ENCODE measurements at regions not wholly inside any gene's neighbourhood (a gene's known extent, or its start where the extent isn't known, plus 50 kb on each side); places are given as distances from the start of the nearest gene placed in this dataset.

- H3K4me2 ChIP-seq (ENCODE audit: low read length): no peak overlapping the region
- H3K4me3 ChIP-seq (ENCODE audit: low read length): no peak overlapping the region
- H3K9ac ChIP-seq (ENCODE audit: low read depth, low read length): no peak overlapping the region
- H3K36me3 ChIP-seq (ENCODE audit: insufficient read depth, low read length): no peaks in the 10 kb centered on the region
- H3K27me3 ChIP-seq (ENCODE audit: control insufficient read depth, insufficient read depth, low read length): peaks cover 14% of the 10 kb centered on the region
- no peaks in the 10 kb centered on the region for H3K9me3 ChIP-seq (replicated peaks; ENCODE audit: low read length)
- H3K4me1 ChIP-seq (ENCODE audit: control insufficient read depth, insufficient read depth, low read length): no peaks in the 10 kb centered on the region
Measured at GRCh38 chr11:26018336-26018735, 313.6 kb upstream of the ANO3 start.

- no peak overlapping the region for H3K4me3 ChIP-seq (ENCODE audit: low read length)
- no peak overlapping the region for H3K9ac ChIP-seq (ENCODE audit: low read depth, low read length)
- H3K9me3 ChIP-seq (replicated peaks; ENCODE audit: low read length): no peaks in the 10 kb centered on the region
- H3K27me3 ChIP-seq (ENCODE audit: control insufficient read depth, insufficient read depth, low read length): peaks cover 16% of the 10 kb centered on the region
- no peaks in the 10 kb centered on the region for H3K4me1 ChIP-seq (ENCODE audit: control insufficient read depth, insufficient read depth, low read length)
- no peak overlapping the region for H3K4me2 ChIP-seq (ENCODE audit: low read length)
- H3K36me3 ChIP-seq (ENCODE audit: insufficient read depth, low read length): no peaks in the 10 kb centered on the region
Measured at GRCh38 chr11:26019386-26019785, 312.5 kb upstream of the ANO3 start.

- no peaks in the 10 kb centered on the region for H3K36me3 ChIP-seq (ENCODE audit: insufficient read depth, low read length)
- no peak overlapping the region for H3K4me2 ChIP-seq (ENCODE audit: low read length)
- no peaks in the 10 kb centered on the region for H3K9me3 ChIP-seq (replicated peaks; ENCODE audit: low read length)
- no peak overlapping the region for H3K9ac ChIP-seq (ENCODE audit: low read depth, low read length)
- no peaks in the 10 kb centered on the region for H3K4me1 ChIP-seq (ENCODE audit: control insufficient read depth, insufficient read depth, low read length)
- peaks cover 16% of the 10 kb centered on the region for H3K27me3 ChIP-seq (ENCODE audit: control insufficient read depth, insufficient read depth, low read length)
- no peak overlapping the region for H3K4me3 ChIP-seq (ENCODE audit: low read length)
Measured at GRCh38 chr11:26021017-26021416, 310.9 kb upstream of the ANO3 start.

- no peak overlapping the region for H3K4me2 ChIP-seq (ENCODE audit: low read length)
- H3K4me1 ChIP-seq (ENCODE audit: control insufficient read depth, insufficient read depth, low read length): no peaks in the 10 kb centered on the region
- no peaks in the 10 kb centered on the region for H3K36me3 ChIP-seq (ENCODE audit: insufficient read depth, low read length)
- no peak overlapping the region for H3K9ac ChIP-seq (ENCODE audit: low read depth, low read length)
- H3K27me3 ChIP-seq (ENCODE audit: control insufficient read depth, insufficient read depth, low read length): peaks cover 16% of the 10 kb centered on the region
- H3K9me3 ChIP-seq (replicated peaks; ENCODE audit: low read length): no peaks in the 10 kb centered on the region
- H3K4me3 ChIP-seq (ENCODE audit: low read length): no peak overlapping the region
Measured at GRCh38 chr11:26023057-26023456, 308.9 kb upstream of the ANO3 start.

- Histone ChIP-seq H3K9me3 (replicated peaks; ENCODE audit: low read length) (no peaks in the 10 kb centered on the region), H3K27me3 (ENCODE audit: control insufficient read depth, insufficient read depth, low read length) (peaks cover 7% of the 10 kb centered on the region), H3K4me3 (ENCODE audit: low read length) (no peak overlapping the region), H3K4me1 (ENCODE audit: control insufficient read depth, insufficient read depth, low read length) (no peaks in the 10 kb centered on the region), H3K36me3 (ENCODE audit: insufficient read depth, low read length) (no peaks in the 10 kb centered on the region), H3K9ac (ENCODE audit: low read depth, low read length) (no peak overlapping the region), H3K4me2 (ENCODE audit: low read length) (no peak overlapping the region)
Measured at GRCh38 chr11:26025676-26026075, 306.3 kb upstream of the ANO3 start.

GRCh38 chr11:26026078-26026477 lies 305.9 kb upstream of the ANO3 start:
- no peaks in the 10 kb centered on the region for H3K4me1 ChIP-seq (ENCODE audit: control insufficient read depth, insufficient read depth, low read length)
- H3K4me2 ChIP-seq (ENCODE audit: low read length): no peak overlapping the region
- H3K9me3 ChIP-seq (replicated peaks; ENCODE audit: low read length): no peaks in the 10 kb centered on the region
- peaks cover 7% of the 10 kb centered on the region for H3K27me3 ChIP-seq (ENCODE audit: control insufficient read depth, insufficient read depth, low read length)
- no peak overlapping the region for H3K9ac ChIP-seq (ENCODE audit: low read depth, low read length)
- H3K4me3 ChIP-seq (ENCODE audit: low read length): no peak overlapping the region
- no peaks in the 10 kb centered on the region for H3K36me3 ChIP-seq (ENCODE audit: insufficient read depth, low read length)

- no peak overlapping the region for H3K4me3 ChIP-seq (ENCODE audit: low read length)
- H3K27me3 ChIP-seq (ENCODE audit: control insufficient read depth, insufficient read depth, low read length): peaks cover 4% of the 10 kb centered on the region
- H3K36me3 ChIP-seq (ENCODE audit: insufficient read depth, low read length): no peaks in the 10 kb centered on the region
- H3K9me3 ChIP-seq (replicated peaks; ENCODE audit: low read length): no peaks in the 10 kb centered on the region
- H3K4me1 ChIP-seq (ENCODE audit: control insufficient read depth, insufficient read depth, low read length): no peaks in the 10 kb centered on the region
- H3K9ac ChIP-seq (ENCODE audit: low read depth, low read length): no peak overlapping the region
- H3K4me2 ChIP-seq (ENCODE audit: low read length): no peak overlapping the region
Measured at GRCh38 chr11:26027887-26028286, 304.0 kb upstream of the ANO3 start.

GRCh38 chr11:26028393-26028911 lies 303.5 kb upstream of the ANO3 start:
- Histone ChIP-seq H3K36me3 (ENCODE audit: insufficient read depth, low read length) (no peaks in the 10 kb centered on the region), H3K9ac (ENCODE audit: low read depth, low read length) (no peak overlapping the region), H3K27me3 (ENCODE audit: control insufficient read depth, insufficient read depth, low read length) (peaks cover under 1% of the 10 kb centered on the region), H3K9me3 (replicated peaks; ENCODE audit: low read length) (no peaks in the 10 kb centered on the region), H3K4me2 (ENCODE audit: low read length) (no peak overlapping the region), H3K4me1 (ENCODE audit: control insufficient read depth, insufficient read depth, low read length) (no peaks in the 10 kb centered on the region), H3K4me3 (ENCODE audit: low read length) (no peak overlapping the region)

- Histone ChIP-seq H3K9ac (ENCODE audit: low read depth, low read length) (no peak overlapping the region), H3K4me3 (ENCODE audit: low read length) (no peak overlapping the region), H3K9me3 (replicated peaks; ENCODE audit: low read length) (no peaks in the 10 kb centered on the region)
Measured at GRCh38 chr11:26030399-26030798, 301.5 kb upstream of the ANO3 start.

GRCh38 chr11:26032241-26032640 lies 299.7 kb upstream of the ANO3 start:
- H3K4me3 ChIP-seq (ENCODE audit: low read length): no peak overlapping the region
- no peaks in the 10 kb centered on the region for H3K36me3 ChIP-seq (ENCODE audit: insufficient read depth, low read length)
- no peak overlapping the region for H3K9ac ChIP-seq (ENCODE audit: low read depth, low read length)
- H3K4me1 ChIP-seq (ENCODE audit: control insufficient read depth, insufficient read depth, low read length): no peaks in the 10 kb centered on the region
- no peaks in the 10 kb centered on the region for H3K9me3 ChIP-seq (replicated peaks; ENCODE audit: low read length)
- H3K27me3 ChIP-seq (ENCODE audit: control insufficient read depth, insufficient read depth, low read length): peaks cover 4% of the 10 kb centered on the region
- H3K4me2 ChIP-seq (ENCODE audit: low read length): no peak overlapping the region

More at GRCh38 chr11:26030399-26030798, 301.5 kb upstream of the ANO3 start:
- no peak overlapping the region for H3K4me2 ChIP-seq (ENCODE audit: low read length)
- no peaks in the 10 kb centered on the region for H3K4me1 ChIP-seq (ENCODE audit: control insufficient read depth, insufficient read depth, low read length)
- no peaks in the 10 kb centered on the region for H3K36me3 ChIP-seq (ENCODE audit: insufficient read depth, low read length)
- no peaks in the 10 kb centered on the region for H3K27me3 ChIP-seq (ENCODE audit: control insufficient read depth, insufficient read depth, low read length)

GRCh38 chr11:26035696-26036095 lies 296.2 kb upstream of the ANO3 start:
- H3K36me3 ChIP-seq (ENCODE audit: insufficient read depth, low read length): no peaks in the 10 kb centered on the region
- no peak overlapping the region for H3K9ac ChIP-seq (ENCODE audit: low read depth, low read length)
- no peak overlapping the region for H3K4me3 ChIP-seq (ENCODE audit: low read length)
- peaks cover 4% of the 10 kb centered on the region for H3K27me3 ChIP-seq (ENCODE audit: control insufficient read depth, insufficient read depth, low read length)
- no peaks in the 10 kb centered on the region for H3K9me3 ChIP-seq (replicated peaks; ENCODE audit: low read length)
- H3K4me2 ChIP-seq (ENCODE audit: low read length): no peak overlapping the region
- no peaks in the 10 kb centered on the region for H3K4me1 ChIP-seq (ENCODE audit: control insufficient read depth, insufficient read depth, low read length)

GRCh38 chr11:26037716-26038115 lies 294.2 kb upstream of the ANO3 start:
- no peaks in the 10 kb centered on the region for H3K9me3 ChIP-seq (replicated peaks; ENCODE audit: low read length)
- H3K4me1 ChIP-seq (ENCODE audit: control insufficient read depth, insufficient read depth, low read length): no peaks in the 10 kb centered on the region
- no peaks in the 10 kb centered on the region for H3K36me3 ChIP-seq (ENCODE audit: insufficient read depth, low read length)
- H3K27me3 ChIP-seq (ENCODE audit: control insufficient read depth, insufficient read depth, low read length): peaks cover 4% of the 10 kb centered on the region
- no peak overlapping the region for H3K4me2 ChIP-seq (ENCODE audit: low read length)
- H3K4me3 ChIP-seq (ENCODE audit: low read length): no peak overlapping the region
- H3K9ac ChIP-seq (ENCODE audit: low read depth, low read length): no peak overlapping the region
